ENCODE measurements at regions not wholly inside any gene's neighbourhood (a gene's known extent, or its start where the extent isn't known, plus 50 kb on each side); places are given as distances from the start of the nearest gene placed in this dataset.

DNA sequence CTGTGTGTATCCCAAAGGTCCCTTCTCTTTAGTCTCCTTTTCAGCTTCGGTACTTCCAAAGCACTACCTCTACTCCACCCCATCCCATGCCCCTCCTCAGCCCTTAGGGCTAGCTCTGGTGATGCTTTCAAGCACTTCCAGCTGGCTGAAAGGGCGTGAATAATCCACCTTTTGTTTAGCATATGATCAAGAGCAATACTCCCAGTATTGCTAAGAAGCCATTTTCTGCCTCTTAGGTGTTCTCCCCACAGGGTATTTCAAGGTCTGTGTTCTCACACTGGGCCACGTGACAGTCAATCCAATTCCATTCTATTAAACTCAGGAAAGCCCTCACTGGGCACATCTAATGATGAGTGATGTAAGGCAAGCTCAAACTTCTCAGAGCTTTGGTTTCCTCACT lies 298.5 kb upstream of the PROX1 start:
- H3K27me3 ChIP-seq (replicated peaks; ENCODE audit: insufficient read depth), result no peaks in the 10 kb centered on the region
- H3K36me3 ChIP-seq, result no peaks in the 10 kb centered on the region
- H3K9me3 ChIP-seq, result no peaks in the 10 kb centered on the region
- TF ChIP-seq, protein P1, sequence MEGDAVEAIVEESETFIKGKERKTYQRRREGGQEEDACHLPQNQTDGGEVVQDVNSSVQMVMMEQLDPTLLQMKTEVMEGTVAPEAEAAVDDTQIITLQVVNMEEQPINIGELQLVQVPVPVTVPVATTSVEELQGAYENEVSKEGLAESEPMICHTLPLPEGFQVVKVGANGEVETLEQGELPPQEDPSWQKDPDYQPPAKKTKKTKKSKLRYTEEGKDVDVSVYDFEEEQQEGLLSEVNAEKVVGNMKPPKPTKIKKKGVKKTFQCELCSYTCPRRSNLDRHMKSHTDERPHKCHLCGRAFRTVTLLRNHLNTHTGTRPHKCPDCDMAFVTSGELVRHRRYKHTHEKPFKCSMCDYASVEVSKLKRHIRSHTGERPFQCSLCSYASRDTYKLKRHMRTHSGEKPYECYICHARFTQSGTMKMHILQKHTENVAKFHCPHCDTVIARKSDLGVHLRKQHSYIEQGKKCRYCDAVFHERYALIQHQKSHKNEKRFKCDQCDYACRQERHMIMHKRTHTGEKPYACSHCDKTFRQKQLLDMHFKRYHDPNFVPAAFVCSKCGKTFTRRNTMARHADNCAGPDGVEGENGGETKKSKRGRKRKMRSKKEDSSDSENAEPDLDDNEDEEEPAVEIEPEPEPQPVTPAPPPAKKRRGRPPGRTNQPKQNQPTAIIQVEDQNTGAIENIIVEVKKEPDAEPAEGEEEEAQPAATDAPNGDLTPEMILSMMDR (IDR thresholded peaks at IDR 0.05), result no peak
- no peak overlapping the region for H3K4me3 ChIP-seq
- no peak overlapping the region for H3K27ac ChIP-seq
- no peaks in the 10 kb centered on the region for H3K4me1 ChIP-seq (ENCODE audit: control insufficient read depth in 1 of 2, low read depth in 2 of 2)
- ATAC-seq (ENCODE audit: insufficient number of reproducible peaks, low FRiP score, low read depth) (no peak), DNase-seq (ENCODE audit: low spot score) (no peak)

DNA sequence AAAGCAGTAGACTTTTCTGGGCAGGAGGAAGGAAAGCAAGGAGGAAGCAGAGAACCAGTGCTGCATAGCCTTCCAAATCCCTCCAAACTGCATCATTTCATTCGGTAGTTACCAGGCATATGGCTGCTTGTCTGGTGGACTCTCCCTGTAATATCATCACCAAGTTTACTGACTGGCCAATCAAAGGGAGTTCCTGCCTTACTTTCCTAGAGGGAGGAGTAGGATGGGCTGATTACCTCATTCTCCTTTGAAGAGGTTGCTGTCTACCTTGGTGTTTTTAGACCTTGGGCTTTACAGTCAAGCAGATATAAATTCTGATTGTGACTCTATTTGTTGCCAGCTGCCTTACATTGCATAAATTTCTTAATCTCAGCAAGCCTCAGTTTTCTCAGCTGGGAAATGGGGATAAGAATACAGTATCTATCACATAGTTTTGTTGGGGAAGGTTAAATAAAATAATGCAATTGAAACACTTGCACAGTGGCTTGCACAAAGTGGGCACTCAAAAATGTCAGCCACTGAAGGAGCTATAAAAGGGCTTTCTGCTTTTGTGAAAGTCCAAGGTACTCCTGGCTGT lies 297.3 kb upstream of the PROX1 start:
- Histone ChIP-seq H3K9me3 (no peaks in the 10 kb centered on the region), H3K4me1 (ENCODE audit: control insufficient read depth in 1 of 2, low read depth in 2 of 2) (no peaks in the 10 kb centered on the region), H3K36me3 (no peaks in the 10 kb centered on the region), H3K27ac (no peak overlapping the region), H3K4me3 (no peak overlapping the region), H3K27me3 (replicated peaks; ENCODE audit: insufficient read depth) (no peaks in the 10 kb centered on the region)
- ATAC-seq (ENCODE audit: insufficient number of reproducible peaks, low FRiP score, low read depth), result no peak
- DNase-seq (ENCODE audit: low spot score), result no peak
- TF ChIP-seq, protein P1 (IDR thresholded peaks at IDR 0.05), result no peak

DNA sequence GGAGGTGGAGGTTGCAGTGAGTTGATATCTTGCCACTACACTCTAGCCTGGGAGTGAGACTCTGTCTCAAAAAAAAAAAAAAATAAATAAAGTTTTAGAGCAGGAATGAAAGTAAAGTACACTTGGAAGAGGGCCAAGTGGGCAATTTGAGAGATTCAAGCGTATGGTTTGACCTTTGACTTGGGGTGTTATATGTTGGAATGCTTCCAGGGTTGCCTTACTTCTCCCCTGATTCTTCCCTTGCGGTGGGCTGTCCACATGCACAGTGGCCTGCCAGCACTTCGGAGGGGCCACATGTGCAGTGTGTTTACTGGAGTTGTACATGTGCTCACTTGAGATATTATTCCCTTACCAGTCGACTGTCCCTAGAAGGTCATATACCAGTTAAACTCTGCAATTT lies 295.5 kb upstream of the PROX1 start:
- Histone ChIP-seq H3K4me1 (ENCODE audit: control insufficient read depth in 1 of 2, low read depth in 2 of 2) (no peaks in the 10 kb centered on the region), H3K9me3 (no peaks in the 10 kb centered on the region), H3K36me3 (no peaks in the 10 kb centered on the region), H3K4me3 (no peak overlapping the region), H3K27me3 (replicated peaks; ENCODE audit: insufficient read depth) (no peaks in the 10 kb centered on the region), H3K27ac (no peak overlapping the region)
- TF ChIP-seq, protein P1 (IDR thresholded peaks at IDR 0.05), result no peak
- no peak for DNase-seq (ENCODE audit: low spot score)
- ATAC-seq (ENCODE audit: insufficient number of reproducible peaks, low FRiP score, low read depth), result no peak

DNA sequence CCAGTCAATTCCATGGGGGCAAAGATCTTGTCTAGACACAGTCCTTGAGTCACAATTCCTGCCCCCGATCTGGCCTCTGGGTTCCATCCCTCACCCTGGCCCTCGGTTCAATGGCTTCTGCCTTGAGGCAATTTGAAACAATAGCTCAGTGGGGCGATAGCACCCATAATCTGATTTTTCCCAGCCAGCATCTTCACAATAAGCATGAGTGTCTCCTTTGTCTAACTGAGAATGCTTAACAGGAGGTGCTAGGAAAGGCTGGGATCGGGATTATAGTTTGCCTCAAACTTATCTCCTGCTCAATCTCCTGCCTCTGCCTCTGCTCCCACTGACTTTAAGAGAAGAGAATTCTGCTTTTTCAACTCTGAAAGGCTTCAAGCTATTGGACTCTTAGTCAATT lies 293.9 kb upstream of the PROX1 start:
- ATAC-seq (ENCODE audit: insufficient number of reproducible peaks, low FRiP score, low read depth) (no peak), DNase-seq (ENCODE audit: low spot score) (no peak)
- H3K27me3 ChIP-seq (replicated peaks; ENCODE audit: insufficient read depth), result no peaks in the 10 kb centered on the region
- no peaks in the 10 kb centered on the region for H3K9me3 ChIP-seq
- H3K4me1 ChIP-seq (ENCODE audit: control insufficient read depth in 1 of 2, low read depth in 2 of 2), result no peaks in the 10 kb centered on the region
- TF ChIP-seq, protein P1 (IDR thresholded peaks at IDR 0.05), result no peak
- no peak overlapping the region for H3K4me3 ChIP-seq
- no peak overlapping the region for H3K27ac ChIP-seq
- no peaks in the 10 kb centered on the region for H3K36me3 ChIP-seq

DNA sequence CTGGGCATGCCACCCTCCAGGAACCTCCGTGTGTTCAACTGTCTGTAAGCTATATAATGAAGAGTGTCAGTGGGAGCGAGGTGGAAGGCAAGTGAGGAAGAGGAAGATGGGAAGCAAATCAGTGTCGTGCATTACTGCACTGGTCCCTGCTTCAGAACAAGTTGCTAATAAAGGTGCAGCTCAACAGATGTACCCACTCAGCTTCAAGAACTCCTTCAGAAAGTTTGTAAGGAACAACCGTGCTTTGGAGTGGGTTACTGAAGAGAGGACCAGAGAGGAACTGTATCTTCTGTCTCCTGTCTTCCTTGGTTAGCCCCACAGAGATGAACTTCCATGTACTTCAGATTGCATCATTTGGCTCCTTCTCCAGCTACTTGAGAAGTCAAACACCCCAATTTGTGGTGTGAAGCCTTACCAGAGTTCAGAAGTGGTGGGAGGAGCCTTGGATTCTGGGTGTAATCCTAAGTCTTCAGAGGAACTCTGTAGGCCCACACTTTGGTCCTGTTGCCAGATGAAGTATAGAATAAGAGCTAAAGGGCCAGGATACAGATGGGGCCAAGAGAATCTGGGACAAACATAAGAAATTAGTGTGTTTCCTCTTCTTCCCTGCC lies 290.5 kb upstream of the PROX1 start:
- Histone ChIP-seq H3K4me1 (ENCODE audit: control insufficient read depth in 1 of 2, low read depth in 2 of 2) (no peaks in the 10 kb centered on the region), H3K27ac (no peak overlapping the region), H3K9me3 (no peaks in the 10 kb centered on the region), H3K27me3 (replicated peaks; ENCODE audit: insufficient read depth) (no peaks in the 10 kb centered on the region), H3K36me3 (no peaks in the 10 kb centered on the region), H3K4me3 (no peak overlapping the region)
- DNase-seq (ENCODE audit: low spot score) (no peak), ATAC-seq (ENCODE audit: insufficient number of reproducible peaks, low FRiP score, low read depth) (no peak)
- TF ChIP-seq, protein P1 (IDR thresholded peaks at IDR 0.05), result no peak

All from thoracic aorta (tissue), 2 donors.